GM12891 (cell line): ENCODE measurements at regions not wholly inside any gene's neighbourhood (a gene's known extent, or its start where the extent isn't known, plus 50 kb on each side); places are given as distances from the start of the nearest gene placed in this dataset.
"Not testable (repeated sequence)": the region's sequence is repeated elsewhere in the genome, so short reads cannot be mapped to it uniquely, and the experiment has no call there.

Source experiments
- DNase-seq: peaks from one replicate; pipeline ENCODE4 v3.0.0; 2011; ENCODE audit warnings: low spot score; ENCODE audit not compliant: insufficient read length
- FAIRE-seq: peaks from 2 replicates; lab custom pipeline; 2011; peaks lifted over from hg19 to GRCh38; lab: Jason Lieb, UNC
- PAX5 ChIP-seq: IDR thresholded peaks from 2 replicates; pipeline ENCODE4 v1.6.1; 2011; ENCODE audit warnings: low read length, moderate library complexity, mild to moderate bottlenecking; ENCODE audit not compliant: insufficient read depth, severe bottlenecking
- POLR2A ChIP-seq: IDR thresholded peaks from 2 replicates; pipeline ENCODE4 v1.6.1; 2011; ENCODE audit warnings: low read depth, low read length, control low read depth
- POLR2AphosphoS5 ChIP-seq: IDR thresholded peaks from 2 replicates; pipeline ENCODE4 v1.6.1; 2011; ENCODE audit warnings: low read depth, low read length, control low read depth
- POU2F2 ChIP-seq: IDR thresholded peaks from 2 replicates; pipeline ENCODE4 v1.6.1; 2011; ENCODE audit warnings: low read depth, mild to moderate bottlenecking, control low read depth, low read length, moderate library complexity
- SPI1 ChIP-seq: IDR thresholded peaks from 2 replicates; pipeline ENCODE4 v1.6.1; 2011; ENCODE audit warnings: low read depth, low read length, control low read depth
- TAF1 ChIP-seq: IDR thresholded peaks from 2 replicates; pipeline ENCODE4 v1.6.1; 2011; ENCODE audit warnings: low read depth, low read length, control low read depth

GRCh38 chr6:102774326-102774725 is 1380.8 kb downstream of the GRIK2 start:
- DNase-seq, result no peak
- TF ChIP-seq POLR2AphosphoS5 (no peak), TAF1 (no peak), POU2F2 (no peak), PAX5 (no peak), SPI1 (no peak)
- no peak for FAIRE-seq

- FAIRE-seq (no peak), DNase-seq (no peak)
- TF ChIP-seq TAF1 (no peak), PAX5 (no peak), POU2F2 (no peak), SPI1 (no peak), POLR2AphosphoS5 (no peak), POLR2A (no peak)
Observed at GRCh38 chr6:102773636-102774035, 1380.1 kb downstream of the GRIK2 start.

- FAIRE-seq, result no peak
- no peak for DNase-seq
- TF ChIP-seq POU2F2 (no peak), PAX5 (no peak), SPI1 (no peak), TAF1 (no peak), POLR2AphosphoS5 (no peak), POLR2A (no peak)
Observed at GRCh38 chr6:102766963-102767362, 1373.5 kb downstream of the GRIK2 start.

GRCh38 chr6:102764317-102764716 is 1370.8 kb downstream of the GRIK2 start:
- FAIRE-seq (no peak), DNase-seq (no peak)
- TF ChIP-seq TAF1, result no peak
- TF ChIP-seq POLR2AphosphoS5, result no peak
- no peak for TF ChIP-seq POU2F2
- no peak for TF ChIP-seq SPI1
- no peak for TF ChIP-seq POLR2A
- TF ChIP-seq PAX5, result no peak

GRCh38 chr6:102763891-102764290 is 1370.4 kb downstream of the GRIK2 start:
- FAIRE-seq (no peak), DNase-seq (no peak)
- TF ChIP-seq PAX5 (no peak), POLR2AphosphoS5 (no peak), POLR2A (no peak), SPI1 (no peak), POU2F2 (no peak), TAF1 (no peak)

- DNase-seq (no peak), FAIRE-seq (no peak)
- no peak for TF ChIP-seq POLR2A
- no peak for TF ChIP-seq PAX5
- TF ChIP-seq POU2F2, result no peak
- no peak for TF ChIP-seq TAF1
- TF ChIP-seq POLR2AphosphoS5, result no peak
Observed at GRCh38 chr6:102761872-102762271, 1368.4 kb downstream of the GRIK2 start.

DNA sequence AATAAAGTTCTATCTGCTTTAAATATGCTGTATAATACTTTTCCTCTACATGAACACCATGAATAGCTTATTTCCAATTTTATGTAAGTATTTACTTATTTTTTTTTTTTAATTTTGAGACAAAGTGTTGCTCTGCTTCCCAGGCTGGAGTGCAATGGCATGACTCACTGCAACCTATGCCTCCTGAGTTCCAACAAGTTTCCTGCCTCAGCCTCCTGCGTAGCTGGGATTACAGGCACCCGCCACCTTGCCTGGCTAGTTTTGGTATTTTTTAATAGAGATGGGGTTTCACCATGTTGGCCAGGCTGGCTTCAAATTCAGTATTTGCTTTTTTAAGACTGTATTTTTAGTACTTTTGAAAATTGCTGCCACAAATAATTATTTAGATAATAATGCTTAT is 1365.9 kb downstream of the GRIK2 start:
- no peak for DNase-seq
- FAIRE-seq, result no peak
- TF ChIP-seq TAF1 (no peak), POU2F2 (no peak), POLR2A (no peak)

- FAIRE-seq, DNase-seq: not testable (repeated sequence)
Observed at GRCh38 chr6:102758536-102758935, 1365.0 kb downstream of the GRIK2 start.

DNA sequence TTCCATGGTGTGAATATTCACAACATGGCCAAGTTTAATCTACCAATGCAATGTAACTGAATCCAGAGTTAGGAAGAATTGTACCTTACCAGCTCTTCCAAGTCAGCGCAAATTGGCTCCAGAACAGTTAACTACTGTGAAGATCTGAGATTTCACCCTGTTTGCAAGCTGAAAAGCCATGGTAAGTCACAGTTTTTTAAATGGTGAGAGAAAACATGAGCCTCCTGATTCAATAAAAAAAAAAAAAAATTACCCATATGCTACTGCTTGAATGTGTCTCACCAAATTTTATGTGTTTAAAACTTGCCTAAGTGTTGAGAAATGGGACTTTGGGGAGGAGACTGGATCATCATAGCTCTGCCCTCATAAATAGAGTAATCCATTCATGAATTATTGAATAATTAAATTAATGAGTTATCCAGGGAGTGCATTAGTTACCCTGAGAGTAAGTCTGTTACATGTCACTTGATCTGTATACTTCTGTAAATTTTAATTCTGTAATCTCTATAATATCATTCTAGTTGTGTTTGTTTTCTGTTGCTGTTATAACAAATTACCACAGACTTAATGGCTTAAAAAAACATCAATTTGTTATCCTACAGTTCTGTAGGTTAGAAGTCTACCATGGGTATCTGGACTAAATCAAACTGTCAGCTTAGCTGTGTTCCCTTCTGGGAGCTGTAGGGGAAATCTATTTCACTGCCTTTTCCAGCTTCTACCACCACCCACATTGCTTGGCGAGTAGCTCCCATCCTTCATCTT is 1355.9 kb downstream of the GRIK2 start:
- TF ChIP-seq POLR2AphosphoS5, result no peak
- no peak for TF ChIP-seq TAF1
- TF ChIP-seq SPI1, result no peak
- TF ChIP-seq POU2F2, result no peak
- TF ChIP-seq PAX5, result no peak
- no peak for TF ChIP-seq POLR2A
- no peak for DNase-seq
- FAIRE-seq, result no peak

DNA sequence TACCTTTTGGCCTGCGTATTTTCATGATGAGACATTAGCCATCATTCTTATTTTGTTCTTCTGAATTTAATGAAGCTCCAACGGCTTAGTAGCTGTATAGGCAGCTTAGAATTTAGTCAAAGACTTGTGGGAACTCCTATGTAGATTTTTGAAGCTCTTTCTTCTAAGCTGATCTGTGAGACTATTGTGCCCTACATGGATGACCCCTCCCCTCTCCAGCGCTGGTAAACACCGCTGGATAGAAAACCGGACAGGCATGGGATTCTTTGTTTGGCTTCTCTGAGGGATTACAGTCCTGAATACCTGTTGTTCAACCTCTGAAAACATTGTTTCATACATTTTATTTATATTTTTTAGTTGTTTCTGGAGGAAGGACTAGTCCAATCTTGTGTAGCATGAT is 1353.4 kb downstream of the GRIK2 start:
- DNase-seq (no peak), FAIRE-seq (no peak)
- TF ChIP-seq POLR2A (no peak), POLR2AphosphoS5 (no peak), POU2F2 (no peak), TAF1 (no peak), SPI1 (no peak), PAX5 (no peak)

DNA sequence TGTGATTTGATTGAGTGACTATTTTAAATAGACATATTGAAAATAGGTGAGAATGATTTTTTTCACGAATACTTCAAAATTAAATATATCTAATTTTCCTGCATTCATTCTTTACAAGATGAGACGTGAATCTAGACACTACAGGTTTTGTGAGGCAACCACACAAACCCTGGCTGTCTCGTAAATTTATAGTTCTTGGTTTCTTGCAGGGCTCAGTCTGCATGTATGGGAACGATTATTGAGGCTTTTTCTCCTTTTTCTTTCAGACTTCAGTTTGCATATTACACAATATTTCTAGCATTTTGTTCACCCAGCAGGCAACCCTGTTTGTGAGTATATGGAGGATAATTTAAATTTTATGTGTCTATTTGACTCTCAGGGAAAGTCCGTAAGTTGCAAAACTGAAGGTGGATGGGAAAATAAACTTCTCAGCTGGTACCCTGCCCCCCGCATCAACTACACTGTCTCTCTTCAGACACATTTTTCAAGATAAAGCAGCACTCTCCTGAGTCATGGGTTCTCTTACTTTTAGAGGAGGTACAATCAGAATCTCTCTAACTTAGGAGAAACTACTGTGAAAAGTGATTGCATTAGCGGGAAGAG is 1349.3 kb downstream of the GRIK2 start:
- FAIRE-seq (no peak), DNase-seq (no peak)
- TF ChIP-seq POLR2AphosphoS5 (no peak), POLR2A (no peak), PAX5 (no peak), SPI1 (no peak), POU2F2 (no peak), TAF1 (no peak)
